ENCODE measurements at regions not wholly inside any gene's neighbourhood (a gene's known extent, or its start where the extent isn't known, plus 50 kb on each side); places are given as distances from the start of the nearest gene placed in this dataset.

DNA sequence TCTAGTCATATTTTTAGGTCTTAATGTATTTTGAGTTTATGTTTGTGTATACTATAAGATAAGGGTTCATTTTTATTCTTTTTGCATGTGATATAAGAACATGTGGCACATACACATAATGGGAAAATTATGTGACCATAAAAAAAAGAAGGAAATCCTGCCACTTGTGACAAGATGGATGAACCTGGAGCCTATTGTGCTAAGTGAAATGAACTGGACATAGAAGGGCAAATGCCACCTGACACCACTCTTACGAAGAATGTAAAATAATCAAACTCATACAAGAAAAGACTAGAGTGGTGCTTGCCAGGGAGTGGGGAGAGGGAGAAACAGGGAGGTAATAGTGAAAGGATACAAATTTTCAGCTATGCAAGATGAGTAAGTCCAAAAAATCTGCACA lies 126.1 kb downstream of the PLEKHG1 start (continued):
- TF ChIP-seq MECOM (CRISPR knock-in tag; IDR thresholded peaks at IDR 0.05) (no peak), ZNF354B (CRISPR knock-in tag; IDR thresholded peaks at IDR 0.05) (no peak), MTA2 (IDR thresholded peaks at IDR 0.05; ENCODE audit: low read depth) (no peak)

DNA sequence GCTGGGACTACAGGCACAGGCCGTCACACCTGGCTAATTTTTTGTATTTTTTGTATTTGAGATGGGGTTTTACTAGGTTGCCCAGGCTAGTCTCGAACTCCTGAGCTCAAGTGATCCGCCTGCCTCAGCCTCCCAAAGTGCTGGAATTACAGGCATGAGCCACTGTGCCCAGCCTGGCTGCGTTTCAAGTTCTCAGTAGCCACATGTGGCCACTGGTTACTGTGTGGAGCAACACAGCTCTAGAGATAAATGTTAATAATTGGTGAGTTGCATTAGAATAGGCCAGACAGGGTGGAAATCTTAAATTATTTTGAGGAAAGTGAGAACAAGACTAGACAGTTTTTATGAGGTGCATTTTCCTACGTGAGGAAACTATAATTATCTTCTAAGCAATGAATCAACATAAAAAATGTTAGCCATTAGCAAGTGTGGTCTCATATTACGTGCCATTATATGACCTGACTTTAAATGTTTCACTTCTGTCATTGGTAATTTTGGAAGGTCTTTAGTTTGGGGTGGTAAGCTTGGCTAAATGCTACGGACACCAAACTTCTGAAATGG lies 129.6 kb downstream of the PLEKHG1 start:
- WGBS (ENCODE audit: insufficient coverage, low coverage, missing lambda C conversion rate), result 0% methylated on average over 7 of the region's 7 CpGs
- H3K9me1 ChIP-seq (ENCODE audit: control insufficient read depth, insufficient read depth, low read length), result no peaks in the 10 kb centered on the region
- CTCF ChIA-PET (ENCODE audit: low intra/inter-chr PET ratio), result no interaction called here
- no peak overlapping the region for H3K4me3 ChIP-seq
- in situ Hi-C loops (cut with MboI) (no loop called here), intact Hi-C loops (cut with micrococcal nuclease) (no loop called here)
- ATAC-seq, result no peak
- no TSS peak for BruUV-seq (replicated peaks)
- H3K4me1 ChIP-seq (replicated peaks in 1 of 2; ENCODE audit: control insufficient read depth in 2 of 2, insufficient read depth in 2 of 2, low read length in 2 of 2), result no peaks in the 10 kb centered on the region
- no peaks in the 10 kb centered on the region for H4K20me1 ChIP-seq (replicated peaks; ENCODE audit: control insufficient read depth, insufficient read depth, low read length)
- H3K9ac ChIP-seq (ENCODE audit: insufficient read depth in 1 of 2, low read depth in 2 of 2, low read length in 2 of 2), result no peak overlapping the region
- POLR2A ChIA-PET, result interaction anchor here (0.6 kb wide), 1 partner anchor 17 kb away, joined by 3 read pairs; no protein-coding TSS in a partner anchor
- H2AFZ ChIP-seq (ENCODE audit: low read depth, low read length), result no peak overlapping the region
- H3K27ac ChIP-seq (ENCODE audit: extremely low read depth, low read depth, low read length), result no peak overlapping the region
- DNase-seq (ENCODE audit: extremely low read depth in 1 of 4, low spot score in 3 of 4), result no peak
- no peak overlapping the region for H3K4me2 ChIP-seq (ENCODE audit: insufficient read depth, low read length)
- H3K27me3 ChIP-seq (ENCODE audit: control insufficient read depth in 2 of 2, insufficient read depth in 2 of 2, low read length in 2 of 2), result peaks cover 23 to 28% of the 10 kb centered on the region in 2 experiments
- no peaks in the 10 kb centered on the region for H3K79me2 ChIP-seq (ENCODE audit: control insufficient read depth, insufficient read depth, low read length)
- H3K36me3 ChIP-seq (ENCODE audit: control insufficient read depth, insufficient read depth, low read length), result no peaks in the 10 kb centered on the region
- no peaks in the 10 kb centered on the region for H3K9me3 ChIP-seq (replicated peaks; ENCODE audit: control insufficient read depth, insufficient read depth, low read depth, low read length)
- no peak for FAIRE-seq
- no peak for TF ChIP-seq ZNF140 (CRISPR knock-in tag; IDR thresholded peaks at IDR 0.05)
- no peak for TF ChIP-seq BHLHE40 (IDR thresholded peaks at IDR 0.05; ENCODE audit: low read length)
- no peak for TF ChIP-seq XRCC5 (IDR thresholded peaks at IDR 0.05; ENCODE audit: low read depth, low read length)
- no peak for TF ChIP-seq RHOXF2B (CRISPR knock-in tag; conservative IDR thresholded peaks at IDR 0.05)
- TF ChIP-seq, protein P1, sequence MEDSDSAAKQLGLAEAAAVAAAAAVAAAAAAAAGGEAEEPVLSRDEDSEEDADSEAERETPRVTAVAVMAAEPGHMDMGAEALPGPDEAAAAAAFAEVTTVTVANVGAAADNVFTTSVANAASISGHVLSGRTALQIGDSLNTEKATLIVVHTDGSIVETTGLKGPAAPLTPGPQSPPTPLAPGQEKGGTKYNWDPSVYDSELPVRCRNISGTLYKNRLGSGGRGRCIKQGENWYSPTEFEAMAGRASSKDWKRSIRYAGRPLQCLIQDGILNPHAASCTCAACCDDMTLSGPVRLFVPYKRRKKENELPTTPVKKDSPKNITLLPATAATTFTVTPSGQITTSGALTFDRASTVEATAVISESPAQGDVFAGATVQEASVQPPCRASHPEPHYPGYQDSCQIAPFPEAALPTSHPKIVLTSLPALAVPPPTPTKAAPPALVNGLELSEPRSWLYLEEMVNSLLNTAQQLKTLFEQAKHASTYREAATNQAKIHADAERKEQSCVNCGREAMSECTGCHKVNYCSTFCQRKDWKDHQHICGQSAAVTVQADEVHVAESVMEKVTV (CRISPR knock-in tag; IDR thresholded peaks at IDR 0.05), result no peak
- TF ChIP-seq, protein P2, sequence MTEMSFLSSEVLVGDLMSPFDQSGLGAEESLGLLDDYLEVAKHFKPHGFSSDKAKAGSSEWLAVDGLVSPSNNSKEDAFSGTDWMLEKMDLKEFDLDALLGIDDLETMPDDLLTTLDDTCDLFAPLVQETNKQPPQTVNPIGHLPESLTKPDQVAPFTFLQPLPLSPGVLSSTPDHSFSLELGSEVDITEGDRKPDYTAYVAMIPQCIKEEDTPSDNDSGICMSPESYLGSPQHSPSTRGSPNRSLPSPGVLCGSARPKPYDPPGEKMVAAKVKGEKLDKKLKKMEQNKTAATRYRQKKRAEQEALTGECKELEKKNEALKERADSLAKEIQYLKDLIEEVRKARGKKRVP (CRISPR knock-in tag; IDR thresholded peaks at IDR 0.05), result no peak
- TF ChIP-seq PHF8 (IDR thresholded peaks at IDR 0.05; ENCODE audit: borderline replicate concordance, low read length), result no peak
- TF ChIP-seq, protein P3, sequence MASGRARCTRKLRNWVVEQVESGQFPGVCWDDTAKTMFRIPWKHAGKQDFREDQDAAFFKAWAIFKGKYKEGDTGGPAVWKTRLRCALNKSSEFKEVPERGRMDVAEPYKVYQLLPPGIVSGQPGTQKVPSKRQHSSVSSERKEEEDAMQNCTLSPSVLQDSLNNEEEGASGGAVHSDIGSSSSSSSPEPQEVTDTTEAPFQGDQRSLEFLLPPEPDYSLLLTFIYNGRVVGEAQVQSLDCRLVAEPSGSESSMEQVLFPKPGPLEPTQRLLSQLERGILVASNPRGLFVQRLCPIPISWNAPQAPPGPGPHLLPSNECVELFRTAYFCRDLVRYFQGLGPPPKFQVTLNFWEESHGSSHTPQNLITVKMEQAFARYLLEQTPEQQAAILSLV (tag; IDR thresholded peaks at IDR 0.05), result no peak
- no peak for TF ChIP-seq TEAD4 (IDR thresholded peaks at IDR 0.05; ENCODE audit: low read length)
- no peak for TF ChIP-seq TEAD4 (CRISPR knock-in tag; IDR thresholded peaks at IDR 0.05; ENCODE audit: borderline replicate concordance)
- no peak for TF ChIP-seq DNMT1 (IDR thresholded peaks at IDR 0.05)
- TF ChIP-seq ILK (tag; IDR thresholded peaks at IDR 0.05; ENCODE audit: borderline replicate concordance, low read depth), result no peak
- TF ChIP-seq HEY1 (CRISPR knock-in tag; IDR thresholded peaks at IDR 0.05; ENCODE audit: borderline replicate concordance), result no peak
- TF ChIP-seq NCOA6 (IDR thresholded peaks at IDR 0.05), result no peak
- TF ChIP-seq TBL1XR1 (IDR thresholded peaks at IDR 0.05; ENCODE audit: low read length in 2 of 2), result no peak
- TF ChIP-seq POU5F1 (IDR thresholded peaks at IDR 0.05; ENCODE audit: borderline replicate concordance, low read depth, low read length, partially characterized antibody), result no peak
- TF ChIP-seq TRIM24 (IDR thresholded peaks at IDR 0.05), result no peak
